GM12874 (cell line): ENCODE measurements at regions not wholly inside any gene's neighbourhood (a gene's known extent, or its start where the extent isn't known, plus 50 kb on each side); places are given as distances from the start of the nearest gene placed in this dataset.

Experiments
- TF ChIP-seq, protein P1 (sequence below): IDR thresholded peaks from 2 replicates; pipeline ENCODE4 v1.5.1; 2011; ENCODE audit warnings: low read depth, mild to moderate bottlenecking, control low read depth, low read length, moderate library complexity; ENCODE audit not compliant: insufficient read depth

DNA sequence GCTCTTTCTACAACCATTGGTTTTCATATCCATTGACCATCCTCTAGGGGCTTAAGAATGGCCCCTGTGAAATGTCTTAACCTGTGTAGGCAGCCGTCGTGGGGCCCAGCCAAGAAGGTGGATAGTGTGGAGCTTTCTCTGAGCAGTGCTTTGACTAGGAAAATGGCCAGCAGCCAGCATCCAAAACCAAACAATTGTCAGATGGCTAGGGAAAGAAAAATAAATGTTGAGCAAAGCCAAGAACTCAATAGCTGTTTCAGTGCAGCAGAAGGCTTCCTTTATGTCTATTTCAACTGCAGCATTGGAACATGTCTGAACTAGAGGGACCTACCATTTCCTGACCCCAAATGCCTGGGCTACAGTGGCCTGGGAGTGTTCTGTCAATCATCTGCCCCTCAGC, 374.9 kb downstream of the TLE4 start:
- TF ChIP-seq, protein P1, sequence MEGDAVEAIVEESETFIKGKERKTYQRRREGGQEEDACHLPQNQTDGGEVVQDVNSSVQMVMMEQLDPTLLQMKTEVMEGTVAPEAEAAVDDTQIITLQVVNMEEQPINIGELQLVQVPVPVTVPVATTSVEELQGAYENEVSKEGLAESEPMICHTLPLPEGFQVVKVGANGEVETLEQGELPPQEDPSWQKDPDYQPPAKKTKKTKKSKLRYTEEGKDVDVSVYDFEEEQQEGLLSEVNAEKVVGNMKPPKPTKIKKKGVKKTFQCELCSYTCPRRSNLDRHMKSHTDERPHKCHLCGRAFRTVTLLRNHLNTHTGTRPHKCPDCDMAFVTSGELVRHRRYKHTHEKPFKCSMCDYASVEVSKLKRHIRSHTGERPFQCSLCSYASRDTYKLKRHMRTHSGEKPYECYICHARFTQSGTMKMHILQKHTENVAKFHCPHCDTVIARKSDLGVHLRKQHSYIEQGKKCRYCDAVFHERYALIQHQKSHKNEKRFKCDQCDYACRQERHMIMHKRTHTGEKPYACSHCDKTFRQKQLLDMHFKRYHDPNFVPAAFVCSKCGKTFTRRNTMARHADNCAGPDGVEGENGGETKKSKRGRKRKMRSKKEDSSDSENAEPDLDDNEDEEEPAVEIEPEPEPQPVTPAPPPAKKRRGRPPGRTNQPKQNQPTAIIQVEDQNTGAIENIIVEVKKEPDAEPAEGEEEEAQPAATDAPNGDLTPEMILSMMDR = no peak

- TF ChIP-seq, protein P1 = no peak
Measured at GRCh38 chr9:79945495-79945894, 373.7 kb downstream of the TLE4 start.

DNA sequence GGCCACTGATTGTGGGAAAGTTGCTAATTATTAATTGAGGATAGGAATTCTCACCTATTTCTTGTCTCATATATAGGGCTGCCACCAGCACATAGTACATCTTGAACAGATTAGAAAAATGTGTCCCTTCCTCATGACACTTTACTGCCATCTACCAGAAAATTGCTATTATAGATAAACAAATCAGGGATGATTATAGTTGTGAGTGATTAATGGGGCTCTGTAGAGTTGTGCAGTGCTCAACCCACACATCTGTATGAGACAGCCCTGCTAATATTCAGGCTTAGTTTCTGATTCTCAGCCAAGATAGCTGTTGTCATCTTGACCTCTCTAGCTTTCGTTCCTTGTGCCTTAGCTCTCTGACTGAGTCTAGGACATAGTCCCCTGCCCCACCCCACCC, 373.3 kb downstream of the TLE4 start:
- TF ChIP-seq, protein P1 = no peak

GRCh38 chr9:79940919-79941318, 369.2 kb downstream of the TLE4 start:
- TF ChIP-seq, protein P1 = no peak

- TF ChIP-seq, protein P1 = no peak
Measured at GRCh38 chr9:79939819-79940218, 368.1 kb downstream of the TLE4 start.

DNA sequence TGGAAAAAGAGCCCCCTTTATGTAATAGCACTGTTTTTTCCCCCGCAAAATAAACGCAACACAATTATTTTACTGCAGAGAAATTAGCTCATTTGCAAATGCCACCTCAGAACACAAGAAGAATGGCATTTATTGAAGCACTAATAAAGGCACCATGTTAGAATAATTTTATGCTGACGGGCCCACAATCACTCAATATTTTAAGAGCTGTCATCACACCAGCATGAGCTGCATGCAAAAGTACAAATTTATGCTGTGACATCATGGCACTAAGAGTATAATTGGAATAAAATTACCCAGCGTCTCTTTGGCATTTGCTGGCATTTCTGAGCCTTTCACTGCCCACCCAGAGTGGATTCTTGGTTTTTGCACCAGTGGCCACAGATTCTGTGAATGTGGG, 364.6 kb downstream of the TLE4 start:
- TF ChIP-seq, protein P1 = no peak

- TF ChIP-seq, protein P1 = no peak
Measured at GRCh38 chr9:79929285-79929684, 357.5 kb downstream of the TLE4 start.

- TF ChIP-seq, protein P1 = no peak
Measured at GRCh38 chr9:79928661-79929223, 357.0 kb downstream of the TLE4 start.
